ENCODE measurements at regions not wholly inside any gene's neighbourhood (a gene's known extent, or its start where the extent isn't known, plus 50 kb on each side); places are given as distances from the start of the nearest gene placed in this dataset.

- no peak for DNase-seq
Observed at GRCh38 chr20:60064554-60065196, 106.5 kb downstream of the CDH26 start.

GRCh38 chr20:60065741-60066437 is 107.7 kb downstream of the CDH26 start:
- no peak for DNase-seq

- DNase-seq, result no peak
Observed at GRCh38 chr20:60066438-60066823, 108.2 kb downstream of the CDH26 start.

GRCh38 chr20:60068509-60068908 is 110.3 kb downstream of the CDH26 start:
- no peak for DNase-seq

GRCh38 chr20:60069656-60070055 is 111.4 kb downstream of the CDH26 start:
- DNase-seq, result no peak

GRCh38 chr20:60070791-60071190 is 112.6 kb downstream of the CDH26 start:
- no peak for DNase-seq

- no peak for DNase-seq
Observed at GRCh38 chr20:60071965-60072364, 113.7 kb downstream of the CDH26 start.

- no peak for DNase-seq
Observed at GRCh38 chr20:60073086-60073485, 114.9 kb downstream of the CDH26 start.

GRCh38 chr20:60073504-60073903 is 115.3 kb downstream of the CDH26 start:
- DNase-seq, result no peak

- no peak for DNase-seq
Observed at GRCh38 chr20:60074276-60074675, 116.1 kb downstream of the CDH26 start.

- no peak for DNase-seq
Observed at GRCh38 chr20:60078351-60079250, 120.4 kb downstream of the CDH26 start.

GRCh38 chr20:60080401-60080800 is 122.2 kb downstream of the CDH26 start:
- no peak for DNase-seq

GRCh38 chr20:60085551-60086132 is 127.4 kb downstream of the CDH26 start:
- no peak for DNase-seq

GRCh38 chr20:60086821-60087562 is 128.8 kb downstream of the CDH26 start:
- no peak for DNase-seq

- DNase-seq, result no peak
Observed at GRCh38 chr20:60087563-60088105, 129.4 kb downstream of the CDH26 start.

GRCh38 chr20:60088236-60088635 is 130.0 kb downstream of the CDH26 start:
- DNase-seq, result no peak

- no peak for DNase-seq
Observed at GRCh38 chr20:60090631-60091030, 132.4 kb downstream of the CDH26 start.

- no peak for DNase-seq
Observed at GRCh38 chr20:60091305-60091704, 133.1 kb downstream of the CDH26 start.

- DNase-seq, result no peak
Observed at GRCh38 chr20:60091861-60092260, 133.6 kb downstream of the CDH26 start.

GRCh38 chr20:60092729-60093128 is 134.5 kb downstream of the CDH26 start:
- DNase-seq, result no peak

- no peak for DNase-seq
Observed at GRCh38 chr20:60095456-60095855, 137.2 kb downstream of the CDH26 start.

GRCh38 chr20:60096166-60096565 is 137.9 kb downstream of the CDH26 start:
- no peak for DNase-seq
